ENCODE measurements at regions not wholly inside any gene's neighbourhood (a gene's known extent, or its start where the extent isn't known, plus 50 kb on each side); places are given as distances from the start of the nearest gene placed in this dataset.

- no peak for ATAC-seq
- H3K4me1 ChIP-seq, result peaks cover 0 to 4% (median 0%) of the 10 kb centered on the region in 3 donors
- H3K4me3 ChIP-seq, result no peak overlapping the region
- no peaks in the 10 kb centered on the region for H3K27me3 ChIP-seq
- TF ChIP-seq POLR2AphosphoS5 (IDR thresholded peaks at IDR 0.05) (no peak), POLR2A (IDR thresholded peaks at IDR 0.05) (no peak), CTCF (IDR thresholded peaks at IDR 0.05) (no peak), EP300 (IDR thresholded peaks at IDR 0.05) (no peak)
- WGBS, 2 donors (ENCODE audit: low coverage in 1 of 2), result 53 to 63% methylated on average over 3 to 4 of the region's 4 CpGs
- no peak overlapping the region for H3K27ac ChIP-seq
- H3K9me3 ChIP-seq, result no peaks in the 10 kb centered on the region
- peaks cover 0 to 21% of the 10 kb centered on the region in 2 donors for H3K36me3 ChIP-seq
These were observed 98.5 kb upstream of the GRK3 start for GRCh38 chr22:25465949-25466348.

GRCh38 chr22:25472382-25472781, 92.1 kb upstream of the GRK3 start:
- Histone ChIP-seq H3K36me3 (no peaks in the 10 kb centered on the region), H3K9me3 (no peaks in the 10 kb centered on the region), H3K27ac (no peak overlapping the region), H3K27me3 (no peaks in the 10 kb centered on the region), H3K4me1 (peaks cover 0 to 14% (median 7%) of the 10 kb centered on the region in 3 donors), H3K4me3 (no peak overlapping the region)
- ATAC-seq, result no peak
- TF ChIP-seq EP300 (IDR thresholded peaks at IDR 0.05), result no peak
- no peak for TF ChIP-seq CTCF (IDR thresholded peaks at IDR 0.05)
- no peak for TF ChIP-seq POLR2AphosphoS5 (IDR thresholded peaks at IDR 0.05)
- TF ChIP-seq POLR2A (IDR thresholded peaks at IDR 0.05), result no peak
- 94 to 100% methylated on average over 2 to 3 of the region's 4 CpGs for WGBS, 2 donors (ENCODE audit: low coverage in 1 of 2)

GRCh38 chr22:25475257-25476022, 89.0 kb upstream of the GRK3 start:
- no peaks in the 10 kb centered on the region for H3K36me3 ChIP-seq
- TF ChIP-seq POLR2AphosphoS5 (IDR thresholded peaks at IDR 0.05) (no peak), POLR2A (IDR thresholded peaks at IDR 0.05) (no peak), CTCF (IDR thresholded peaks at IDR 0.05) (no peak)
- no peaks in the 10 kb centered on the region for H3K9me3 ChIP-seq
- no peaks in the 10 kb centered on the region for H3K27me3 ChIP-seq
- H3K4me1 ChIP-seq, result peaks cover 0 to 19% (median 7%) of the 10 kb centered on the region in 3 donors
- no peak overlapping the region for H3K4me3 ChIP-seq
- no peak for ATAC-seq
- peak overlapping the region in 1 of 4 donors; percentile 10 for H3K27ac ChIP-seq
- 52 to 56% methylated on average over 10 to 11 of the region's 16 CpGs for WGBS, 2 donors (ENCODE audit: low coverage in 1 of 2)

- 100% methylated on average over 3 of the region's 3 CpGs; no CpG with 5 or more reads in 1 of the 2 donors for WGBS, 2 donors (ENCODE audit: low coverage in 1 of 2)
- peaks cover 0 to 21% (median 7%) of the 10 kb centered on the region in 3 donors for H3K4me1 ChIP-seq
- no peaks in the 10 kb centered on the region for H3K27me3 ChIP-seq
- ATAC-seq, result no peak
- H3K27ac ChIP-seq, result no peak overlapping the region
- H3K4me3 ChIP-seq, result no peak overlapping the region
- H3K36me3 ChIP-seq, result no peaks in the 10 kb centered on the region
- TF ChIP-seq POLR2A (IDR thresholded peaks at IDR 0.05), result no peak
- TF ChIP-seq EP300 (IDR thresholded peaks at IDR 0.05), result no peak
- no peak for TF ChIP-seq CTCF (IDR thresholded peaks at IDR 0.05)
- TF ChIP-seq POLR2AphosphoS5 (IDR thresholded peaks at IDR 0.05), result no peak
- H3K9me3 ChIP-seq, result no peaks in the 10 kb centered on the region
These were observed 87.1 kb upstream of the GRK3 start for GRCh38 chr22:25477358-25477757.

- H3K4me1 ChIP-seq, result peaks cover 0 to 28% (median 11%) of the 10 kb centered on the region in 3 donors
- no peak for ATAC-seq
- no peaks in the 10 kb centered on the region for H3K36me3 ChIP-seq
- TF ChIP-seq EP300 (IDR thresholded peaks at IDR 0.05) (no peak), POLR2A (IDR thresholded peaks at IDR 0.05) (no peak), CTCF (IDR thresholded peaks at IDR 0.05) (no peak), POLR2AphosphoS5 (IDR thresholded peaks at IDR 0.05) (no peak)
- no peak overlapping the region for H3K4me3 ChIP-seq
- 100% methylated on average over 1 to 3 of the region's 3 CpGs for WGBS, 2 donors (ENCODE audit: low coverage in 1 of 2)
- no peak overlapping the region for H3K27ac ChIP-seq
- no peaks in the 10 kb centered on the region for H3K27me3 ChIP-seq
- H3K9me3 ChIP-seq, result no peaks in the 10 kb centered on the region
These were observed 86.4 kb upstream of the GRK3 start for GRCh38 chr22:25478111-25478510.

Data from gastroesophageal sphincter (tissue), 4 donors.